ENCODE measurements at regions not wholly inside any gene's neighbourhood (a gene's known extent, or its start where the extent isn't known, plus 50 kb on each side); places are given as distances from the start of the nearest gene placed in this dataset.
A peak's percentile ranks its signal among the peaks of the same experiment; 100 is the strongest.

DNA sequence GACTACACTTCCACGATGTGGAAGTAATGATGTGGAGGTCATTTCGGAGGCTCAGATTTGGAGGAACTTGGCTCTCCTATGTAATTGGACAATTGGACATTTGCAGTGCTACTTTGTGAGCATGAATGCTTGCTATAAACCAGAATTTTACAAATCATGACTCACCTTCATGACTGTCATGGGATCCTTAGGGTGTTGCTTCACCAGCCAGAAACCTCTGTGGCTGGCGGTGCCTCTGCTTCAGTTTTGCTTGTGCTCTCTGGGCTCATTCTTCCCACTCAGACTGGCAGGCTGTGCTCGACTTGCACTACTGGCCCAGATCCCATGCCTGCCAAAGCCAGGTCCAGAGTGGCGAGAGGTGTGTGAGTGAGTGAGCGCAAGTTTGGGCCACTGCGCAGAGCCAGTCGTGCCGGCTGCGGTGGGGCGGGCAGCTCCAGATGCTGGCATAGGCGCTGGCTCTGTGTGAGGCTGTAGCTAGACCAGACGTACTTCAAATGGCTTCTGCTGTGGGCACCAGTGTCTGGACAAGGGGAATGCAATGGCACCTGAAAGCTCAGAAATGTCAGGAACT is 387.8 kb downstream of the AEBP2 start:
- no peak for DNase-seq (ENCODE audit: low read depth)

DNA sequence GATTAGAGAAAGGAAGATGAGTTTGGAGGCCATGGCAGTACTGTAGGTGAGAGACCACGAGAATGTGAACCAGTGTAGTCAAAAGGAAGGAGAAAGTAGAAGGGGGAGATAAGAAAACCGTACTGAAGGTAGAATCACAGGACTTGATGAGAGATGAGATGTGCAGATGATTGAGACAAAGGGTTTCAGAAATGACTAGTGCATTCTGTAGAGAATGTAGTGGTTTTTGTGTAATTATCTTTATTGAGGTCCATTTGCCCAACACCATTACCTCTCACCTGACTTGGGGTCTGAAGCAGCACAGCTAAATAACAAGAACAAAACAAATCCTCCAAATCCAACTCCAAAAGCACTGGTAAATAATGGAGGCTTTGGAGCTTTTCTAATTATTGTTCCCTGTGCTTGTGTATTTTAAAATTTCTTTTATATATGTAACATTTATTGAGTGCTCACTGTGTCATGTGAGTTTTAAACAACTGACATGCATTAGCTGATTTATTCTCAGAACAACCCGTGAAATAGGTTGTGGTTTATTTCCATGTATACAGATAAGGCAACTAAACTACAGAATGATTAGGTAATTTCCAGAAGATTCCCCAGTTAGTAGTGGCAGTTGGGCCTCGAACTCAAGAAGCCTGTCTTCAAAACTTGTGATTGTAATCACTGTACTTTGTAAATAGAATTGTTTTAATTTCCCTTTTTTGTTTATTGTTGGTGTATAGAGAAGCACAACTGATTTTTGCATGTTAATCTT is 390.0 kb downstream of the AEBP2 start:
- no peak for DNase-seq (ENCODE audit: low read depth)

DNA sequence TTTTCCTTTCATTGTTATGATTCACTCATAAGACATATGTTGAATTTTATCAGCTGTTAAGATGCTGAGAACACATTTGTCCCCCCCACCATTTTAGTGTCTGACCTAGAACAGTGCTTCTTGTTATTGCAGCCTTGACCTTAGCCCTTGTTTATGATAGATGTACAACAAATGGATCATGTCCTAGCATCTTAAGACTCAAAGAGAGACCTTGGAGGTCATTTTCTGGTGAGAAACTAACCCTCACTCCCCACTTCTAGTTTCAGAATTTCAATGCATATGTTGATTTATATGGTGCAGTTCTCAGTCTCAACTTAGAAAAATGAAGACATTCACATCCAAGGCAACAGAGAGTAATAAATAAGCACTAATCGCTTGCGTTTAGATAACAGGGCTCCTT is 391.2 kb downstream of the AEBP2 start:
- no peak for DNase-seq (ENCODE audit: low read depth)

DNA sequence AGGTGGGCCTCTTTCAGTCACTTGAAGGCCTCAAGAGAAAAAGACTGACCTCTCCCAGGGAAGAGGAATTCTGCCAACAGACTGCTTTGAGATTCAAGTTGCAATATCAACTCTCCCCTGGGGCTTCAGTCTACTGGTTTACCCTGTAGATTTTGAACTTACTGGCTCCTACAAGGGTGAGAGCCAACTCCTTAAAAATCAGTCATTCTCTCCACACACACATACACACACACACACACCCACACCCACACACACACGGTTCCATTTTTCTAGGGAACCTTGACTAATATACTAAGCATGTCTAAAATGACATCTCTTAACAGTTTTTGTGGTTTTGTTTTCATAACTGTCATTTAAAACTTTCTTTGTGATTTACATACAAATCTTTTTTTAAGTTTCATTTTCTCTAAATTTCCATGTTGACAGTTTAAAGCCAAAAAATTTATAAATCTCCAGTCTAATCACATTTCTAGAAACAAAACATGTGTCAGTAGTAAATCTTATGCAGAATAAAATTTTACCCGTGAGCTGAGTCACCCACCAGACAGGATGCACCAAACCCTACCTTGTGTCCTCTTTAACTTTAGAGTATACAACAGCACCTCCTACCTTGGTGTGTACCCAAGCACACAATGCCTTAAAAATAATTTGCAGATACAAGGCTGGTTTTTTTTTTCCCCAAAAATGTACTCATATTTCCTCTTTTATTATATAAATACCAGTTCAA is 394.6 kb downstream of the AEBP2 start:
- DNase-seq (ENCODE audit: low read depth): no peak

DNA sequence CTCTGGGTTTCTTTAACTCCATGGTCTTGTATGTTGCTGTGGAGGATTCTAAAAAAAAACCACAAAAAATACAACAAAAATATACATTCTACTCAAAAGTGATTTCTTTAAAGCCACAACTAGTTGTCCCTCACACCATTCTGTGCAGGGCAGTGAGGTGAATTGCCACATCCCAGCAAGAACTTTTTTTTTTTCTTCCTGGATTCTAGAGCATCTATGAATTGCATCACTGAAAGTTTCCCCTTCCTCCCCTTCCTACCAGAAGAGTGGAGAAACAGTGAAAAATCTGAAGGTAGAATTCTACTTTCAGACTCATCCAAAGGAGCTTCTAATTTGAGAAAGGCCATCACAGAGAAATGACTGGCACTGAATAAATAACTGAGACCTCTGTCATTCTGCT is 395.3 kb downstream of the AEBP2 start:
- DNase-seq (ENCODE audit: low read depth): no peak

DNA sequence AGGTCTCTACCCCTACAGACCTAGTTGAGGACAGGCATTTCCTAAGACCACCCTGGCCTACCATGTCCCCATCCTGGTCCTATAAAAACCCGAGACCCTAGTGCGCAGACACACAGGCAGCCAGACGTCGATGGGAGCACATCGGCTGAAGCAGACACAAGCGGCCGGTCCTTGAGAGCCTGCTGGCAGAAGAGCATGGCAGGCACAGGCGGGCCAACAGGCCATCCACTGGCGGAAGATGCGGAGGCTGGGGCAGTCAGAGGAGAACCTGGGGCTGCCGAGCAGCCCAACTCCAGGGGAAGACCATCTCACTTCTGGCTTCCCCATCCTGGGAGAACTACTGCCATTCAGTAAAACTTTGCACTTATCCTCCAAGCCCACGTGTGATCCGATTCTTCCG is 396.8 kb downstream of the AEBP2 start:
- DNase-seq (ENCODE audit: low read depth): no peak

DNA sequence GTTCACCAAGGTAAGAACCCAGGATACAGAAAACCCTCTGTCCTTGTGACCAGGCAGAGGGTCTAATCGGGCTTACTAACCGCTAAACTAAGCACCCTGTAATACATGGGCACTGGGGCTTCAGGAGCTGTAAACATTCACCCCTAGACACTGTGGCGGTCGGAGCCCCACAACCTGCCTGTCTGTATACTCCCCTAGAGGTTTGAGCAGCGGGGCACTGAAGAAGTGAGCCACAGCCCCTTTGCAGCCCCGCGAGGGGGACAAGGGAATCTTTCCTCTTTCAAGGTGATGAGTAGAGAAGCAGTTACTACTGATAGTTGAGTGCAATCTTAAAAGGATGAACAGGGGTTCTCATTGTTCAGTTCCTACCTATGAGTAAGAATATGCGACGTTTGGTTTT is 397.2 kb downstream of the AEBP2 start:
- no peak for DNase-seq (ENCODE audit: low read depth)

DNA sequence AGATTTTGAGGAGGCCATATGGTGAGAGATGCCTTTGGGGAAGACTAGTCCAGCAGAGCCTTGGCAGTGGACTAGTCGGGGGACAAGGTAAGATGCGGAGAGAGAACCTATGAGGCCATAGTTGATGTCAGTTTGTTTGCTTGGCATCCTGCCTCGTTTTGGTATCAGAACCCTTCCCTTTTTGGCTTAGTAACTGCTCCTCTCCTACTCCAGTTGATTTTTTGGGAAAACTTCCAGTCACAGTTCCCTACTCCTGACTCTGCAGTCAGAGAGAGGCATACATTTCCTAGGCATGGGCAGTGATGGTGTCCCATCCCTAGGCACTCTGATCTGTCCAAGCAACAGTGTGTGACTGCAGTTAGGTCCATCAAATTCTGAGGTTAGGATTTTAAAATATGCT is 398.3 kb downstream of the AEBP2 start:
- no peak for DNase-seq (ENCODE audit: low read depth)

DNA sequence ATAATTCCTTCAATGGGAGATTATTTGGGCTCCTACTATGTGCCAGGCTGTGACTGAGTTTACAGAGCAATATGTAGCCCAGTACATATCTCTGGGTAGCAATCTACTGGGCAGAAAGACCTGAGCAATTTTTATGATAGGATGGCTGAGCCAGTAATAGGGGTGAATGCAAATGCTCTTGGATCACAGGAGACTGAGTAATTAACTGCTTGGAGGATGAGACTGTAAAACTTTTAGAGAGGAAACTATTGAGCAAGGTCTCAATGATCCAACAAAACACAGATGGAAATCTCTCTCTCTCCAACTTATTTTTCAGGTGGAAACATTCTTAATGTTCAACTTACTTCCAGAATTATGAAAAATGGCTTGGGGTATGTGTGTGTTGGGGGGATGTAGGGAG is 402.2 kb downstream of the AEBP2 start:
- no peak for DNase-seq (ENCODE audit: low read depth)

DNA sequence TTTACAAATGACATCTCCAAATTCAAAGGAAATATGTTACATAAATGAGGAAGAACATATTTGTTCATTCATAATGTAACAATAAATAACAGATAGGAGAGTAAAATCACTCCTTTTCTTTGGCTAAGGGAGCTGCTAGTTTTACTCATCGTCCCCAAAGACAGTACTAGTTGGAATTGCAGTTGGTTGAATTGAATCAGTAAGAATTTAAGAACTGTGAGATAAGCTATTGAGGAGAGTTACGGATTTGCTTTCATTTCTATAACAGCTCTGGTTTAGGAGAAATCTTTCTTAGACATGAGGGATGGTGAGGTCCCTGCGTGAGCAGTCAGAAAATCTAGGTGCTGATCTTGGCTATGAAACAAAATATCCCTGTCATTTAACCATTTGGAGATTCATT is 402.8 kb downstream of the AEBP2 start:
- DNase-seq (ENCODE audit: low read depth): no peak

DNA sequence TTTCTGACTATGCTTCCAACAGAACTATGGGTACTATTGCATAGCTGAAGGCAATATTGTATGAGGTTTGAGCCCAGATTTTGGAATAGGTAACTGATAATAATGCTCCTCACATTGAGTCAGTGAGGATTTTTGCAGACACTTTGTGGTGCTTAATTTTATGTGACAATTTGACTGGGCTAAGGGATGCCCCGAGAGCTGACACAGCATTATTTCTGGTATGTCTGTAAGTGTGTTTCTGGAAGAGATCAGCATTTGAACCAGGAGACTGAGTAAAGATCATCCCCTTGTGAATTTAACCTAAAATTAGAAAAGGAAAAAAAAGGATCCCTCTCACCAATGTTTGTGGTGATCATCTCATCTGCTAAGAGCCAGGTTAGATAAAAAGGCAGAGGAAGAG is 404.9 kb downstream of the AEBP2 start:
- DNase-seq (ENCODE audit: low read depth): no peak

DNA sequence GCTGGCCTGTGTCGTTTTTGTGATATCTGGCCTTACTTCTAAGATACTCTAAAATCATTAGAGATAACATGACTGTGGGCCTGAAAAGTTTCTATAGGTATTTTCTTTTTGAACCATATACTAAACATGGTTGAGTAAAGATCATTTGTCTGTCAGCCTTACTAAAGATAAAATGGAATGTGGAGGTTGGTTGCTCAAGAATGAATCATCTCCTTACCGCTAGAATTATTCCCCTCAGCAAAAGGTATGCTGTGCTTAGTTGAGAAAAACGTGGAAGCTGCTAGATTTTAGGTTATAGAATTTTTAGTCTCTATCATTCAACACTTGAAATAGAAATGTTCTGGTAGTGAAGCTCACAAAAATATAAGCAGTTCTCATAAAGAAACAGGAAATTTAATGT is 407.3 kb downstream of the AEBP2 start:
- DNase-seq (ENCODE audit: low read depth): peak; percentile 67

DNA sequence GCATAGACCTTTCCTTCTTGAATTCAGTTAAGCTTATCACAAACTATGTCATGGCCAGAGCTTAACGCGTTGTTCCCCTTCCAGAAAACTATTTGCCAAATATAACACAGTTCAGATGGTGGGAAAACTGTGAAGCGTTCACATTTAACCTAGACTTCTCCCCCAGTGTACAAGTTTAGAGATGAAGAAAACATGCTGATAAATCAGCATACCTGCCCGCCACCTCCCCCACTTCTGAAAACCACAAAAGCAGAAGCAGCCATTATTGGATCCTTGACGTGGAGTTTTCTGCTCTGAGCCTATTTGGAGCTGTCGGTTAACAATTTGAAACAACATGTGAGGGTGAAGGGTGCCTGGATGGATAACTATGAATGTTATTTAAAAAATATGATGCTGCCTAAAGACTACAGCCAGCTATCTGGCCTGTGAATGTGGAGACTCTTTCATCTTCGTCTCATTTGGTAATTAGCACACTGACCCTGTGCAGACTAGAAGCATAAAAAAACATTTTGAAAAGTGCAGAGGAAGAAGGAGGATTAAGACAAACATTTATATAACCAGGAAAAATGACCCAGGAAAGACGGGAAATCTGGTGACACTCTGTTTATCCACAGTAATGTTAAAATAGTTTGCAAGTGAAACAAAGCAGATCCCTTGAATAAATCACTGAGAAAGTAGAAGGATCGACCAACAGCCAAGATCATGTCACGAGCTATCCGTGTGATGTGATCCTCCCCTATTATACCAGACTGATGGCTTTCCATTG is 408.2 kb downstream of the AEBP2 start:
- peak; percentile 23 for DNase-seq (ENCODE audit: low read depth)

DNA sequence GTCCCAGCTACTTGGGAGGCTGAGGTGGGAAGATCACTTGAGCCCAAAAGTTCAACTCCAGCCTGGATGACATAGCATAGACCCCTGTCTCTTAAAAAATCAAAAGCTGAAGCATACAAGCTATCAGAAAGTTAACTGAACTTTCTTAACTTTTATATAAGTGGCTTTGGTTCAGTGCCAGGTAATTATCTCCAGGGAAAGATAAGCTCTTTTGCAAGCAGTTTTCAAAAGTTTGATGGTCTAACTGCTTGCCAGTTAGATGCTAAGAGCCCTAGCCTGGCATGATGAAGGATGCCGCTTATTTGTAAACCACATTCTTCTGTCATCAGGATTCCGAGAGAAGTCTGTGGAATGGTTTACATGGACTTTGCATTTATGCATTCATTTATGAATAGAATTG is 409.1 kb downstream of the AEBP2 start:
- no peak for DNase-seq (ENCODE audit: low read depth)

DNA sequence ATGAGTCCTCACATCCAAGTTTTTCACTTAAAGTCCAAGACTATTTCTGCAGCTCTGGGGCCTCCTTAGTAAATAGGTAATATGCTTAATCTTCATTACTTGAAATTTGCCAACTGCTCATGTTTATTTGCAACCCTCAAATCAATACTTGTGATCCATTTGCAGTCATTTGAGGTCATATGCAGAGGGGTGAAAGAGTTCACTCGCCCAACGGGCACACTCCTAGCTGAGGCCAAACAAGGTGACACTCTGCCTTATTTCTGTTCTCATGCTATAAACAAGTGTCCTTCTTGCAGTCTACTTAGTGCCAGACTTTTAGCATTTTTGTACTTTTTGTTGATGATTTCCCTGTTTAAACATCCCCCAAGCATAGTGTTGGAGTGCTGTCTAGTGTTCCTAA is 409.9 kb downstream of the AEBP2 start:
- DNase-seq (ENCODE audit: low read depth): no peak

DNA sequence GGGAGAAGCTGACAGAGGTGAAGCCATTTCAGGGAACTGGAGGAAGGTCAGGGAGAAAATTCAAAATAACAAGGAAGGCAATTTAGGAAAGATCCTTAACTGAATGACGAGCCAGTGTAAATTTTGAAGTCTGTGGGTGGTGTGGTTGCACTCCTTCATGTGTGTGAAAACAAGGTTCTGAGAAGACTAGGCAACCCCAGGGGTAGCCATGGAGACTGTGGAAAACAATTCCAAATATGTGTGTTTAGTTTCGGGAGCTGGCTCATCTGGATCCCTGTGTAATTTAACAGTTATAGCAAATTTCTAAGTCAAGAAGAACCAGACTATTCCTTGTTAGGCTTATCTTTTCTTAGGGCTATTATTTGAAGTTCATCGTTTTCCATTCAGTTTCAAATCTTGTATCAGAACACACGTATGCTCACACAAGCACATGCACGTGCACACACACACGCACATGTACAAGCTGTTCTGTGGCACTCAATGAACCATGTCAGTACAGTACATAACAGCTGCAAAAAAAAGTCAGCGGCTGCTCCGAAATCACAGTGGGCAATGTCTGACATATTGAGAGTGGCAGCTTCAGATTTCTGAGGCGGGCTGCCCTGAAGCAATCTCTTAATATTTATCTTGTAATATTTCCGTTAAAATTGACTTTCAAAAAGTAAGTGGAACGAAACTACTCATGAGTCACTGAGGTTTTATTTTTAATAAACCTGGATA is 411.2 kb downstream of the AEBP2 start:
- peak; percentile 50 for DNase-seq (ENCODE audit: low read depth)

DNA sequence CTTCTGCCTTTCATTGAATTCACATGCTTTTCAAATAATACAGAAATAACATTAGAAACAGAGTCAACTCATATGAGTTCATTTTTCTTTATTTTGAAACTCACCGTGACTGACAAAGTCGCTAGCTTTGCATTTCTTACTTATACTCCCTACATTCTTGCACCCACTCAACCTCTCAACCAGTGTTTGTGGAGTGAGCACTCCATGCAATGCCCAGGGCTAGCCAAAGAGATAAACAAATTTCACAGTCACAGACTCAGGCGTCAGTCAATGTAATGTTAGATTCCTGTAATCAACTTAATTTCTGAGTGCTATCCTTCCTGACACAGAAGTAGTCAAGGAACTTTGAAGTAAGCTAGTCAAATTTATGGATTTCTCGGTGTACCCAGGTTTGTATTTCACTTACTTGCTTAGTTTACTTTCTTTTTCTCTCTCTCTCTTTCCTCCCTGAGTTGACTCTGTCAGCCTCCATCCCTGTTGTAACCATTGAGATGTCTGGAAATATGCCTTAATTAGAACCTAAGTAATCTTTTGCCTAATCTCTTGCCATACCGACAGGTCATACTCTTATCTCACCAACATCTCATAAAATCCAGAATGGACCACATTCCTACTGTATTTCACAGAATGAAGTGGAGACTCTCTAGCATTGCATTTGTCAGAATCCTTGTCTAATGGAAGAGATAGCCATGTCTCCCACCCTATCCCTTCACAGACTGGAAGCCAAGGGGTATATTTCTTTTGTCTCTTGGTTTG is 413.0 kb downstream of the AEBP2 start:
- DNase-seq (ENCODE audit: low read depth): no peak

DNA sequence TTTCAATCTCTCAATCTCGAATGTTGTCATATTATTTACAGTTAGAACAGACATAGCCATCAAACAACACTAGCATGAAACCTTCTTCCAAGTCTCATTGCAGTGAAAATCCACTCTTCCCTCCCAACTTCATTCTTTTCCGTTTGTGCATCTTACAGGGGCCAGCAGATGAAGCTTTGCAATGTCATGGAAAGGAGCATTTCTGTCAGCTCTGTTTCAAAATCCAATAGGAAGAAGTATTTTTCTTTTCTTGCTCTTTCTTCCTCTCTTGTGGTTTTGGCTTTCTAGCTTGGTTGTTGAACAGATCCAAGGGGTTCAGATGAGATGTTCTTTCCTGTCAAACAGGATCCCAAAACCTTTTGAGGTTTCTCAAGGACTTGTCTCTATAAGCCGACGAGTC is 416.6 kb downstream of the AEBP2 start:
- DNase-seq (ENCODE audit: low read depth): no peak

DNA sequence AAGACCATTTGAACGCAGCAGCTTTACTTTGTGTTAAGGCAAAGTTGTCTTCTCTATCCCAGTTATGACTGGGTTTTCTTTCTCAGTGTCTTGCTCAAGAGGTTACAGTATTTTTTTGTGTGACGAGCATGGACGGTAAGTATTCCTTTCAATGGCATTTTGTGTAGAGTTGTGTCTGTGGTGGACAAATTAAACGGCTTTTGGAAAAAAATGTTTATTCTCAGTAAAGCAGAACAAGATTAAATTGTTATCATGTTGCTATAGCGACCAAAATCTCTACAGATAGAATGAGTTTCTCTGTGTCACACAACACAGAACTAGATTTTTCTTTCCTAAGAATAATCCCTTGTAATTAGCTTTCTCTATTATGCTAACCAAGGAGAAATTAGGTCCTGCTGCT is 417.1 kb downstream of the AEBP2 start:
- DNase-seq (ENCODE audit: low read depth): no peak

DNA sequence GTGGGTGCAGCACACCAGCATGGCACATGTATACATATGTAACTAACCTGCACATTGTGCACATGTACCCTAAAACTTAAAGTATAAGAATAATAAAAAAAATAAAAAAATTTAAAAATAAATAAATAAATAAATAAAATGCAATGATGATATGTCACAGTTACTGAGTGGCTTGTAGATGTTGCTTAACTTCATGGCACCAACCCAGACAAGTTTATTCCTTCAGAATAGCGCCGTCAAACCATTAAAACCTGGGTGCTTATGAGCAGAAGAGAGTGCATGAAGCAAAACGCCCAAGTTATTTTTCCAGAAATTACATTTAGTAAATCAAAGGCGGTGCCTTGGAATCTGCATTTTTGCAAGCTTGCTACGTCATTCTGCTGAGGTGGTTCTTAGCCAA is 417.9 kb downstream of the AEBP2 start:
- DNase-seq (ENCODE audit: low read depth): no peak

DNA sequence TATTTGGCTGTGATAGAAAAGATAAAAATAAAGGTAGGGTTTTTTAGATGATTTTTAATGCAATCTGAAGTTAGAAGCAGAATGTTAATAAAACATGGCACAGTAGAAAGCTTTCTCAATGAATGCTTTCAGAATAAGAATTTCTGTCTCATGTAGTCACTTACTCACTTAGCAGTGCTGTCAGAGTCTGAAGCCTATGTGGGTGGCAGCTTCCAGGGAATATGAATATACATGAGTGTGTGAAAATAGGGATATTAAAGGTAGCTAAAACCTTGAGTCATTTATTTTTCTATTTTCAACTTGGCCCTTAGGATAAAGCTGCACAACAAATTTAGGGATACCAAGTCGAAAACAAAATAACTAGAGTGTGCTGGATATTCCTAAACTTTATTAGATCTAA is 427.9 kb downstream of the AEBP2 start:
- peak; percentile 74 for DNase-seq (ENCODE audit: low read depth)
